ENCODE measurements at regions not wholly inside any gene's neighbourhood (a gene's known extent, or its start where the extent isn't known, plus 50 kb on each side); places are given as distances from the start of the nearest gene placed in this dataset.

DNA sequence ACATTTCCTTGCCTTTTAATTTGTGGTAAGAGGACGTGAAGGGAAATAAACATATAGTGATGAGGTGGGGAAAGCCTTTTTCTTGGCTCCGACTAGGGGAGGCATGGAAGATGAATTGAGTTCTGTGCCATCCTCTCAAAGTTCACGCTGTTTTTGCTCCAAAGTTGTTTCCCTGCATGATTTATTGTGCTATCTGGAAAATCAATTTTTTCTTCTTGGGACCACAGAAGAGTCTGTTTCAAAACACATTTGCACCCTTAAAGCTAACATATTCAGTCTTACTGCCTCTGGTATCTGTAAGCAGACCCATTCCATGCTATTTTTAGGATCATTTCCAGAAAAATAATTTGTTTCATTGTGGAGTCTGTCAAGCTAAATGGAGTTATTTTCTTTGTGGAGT lies 57.6 kb upstream of the KCNG1 start:
- TF ChIP-seq, protein P1, sequence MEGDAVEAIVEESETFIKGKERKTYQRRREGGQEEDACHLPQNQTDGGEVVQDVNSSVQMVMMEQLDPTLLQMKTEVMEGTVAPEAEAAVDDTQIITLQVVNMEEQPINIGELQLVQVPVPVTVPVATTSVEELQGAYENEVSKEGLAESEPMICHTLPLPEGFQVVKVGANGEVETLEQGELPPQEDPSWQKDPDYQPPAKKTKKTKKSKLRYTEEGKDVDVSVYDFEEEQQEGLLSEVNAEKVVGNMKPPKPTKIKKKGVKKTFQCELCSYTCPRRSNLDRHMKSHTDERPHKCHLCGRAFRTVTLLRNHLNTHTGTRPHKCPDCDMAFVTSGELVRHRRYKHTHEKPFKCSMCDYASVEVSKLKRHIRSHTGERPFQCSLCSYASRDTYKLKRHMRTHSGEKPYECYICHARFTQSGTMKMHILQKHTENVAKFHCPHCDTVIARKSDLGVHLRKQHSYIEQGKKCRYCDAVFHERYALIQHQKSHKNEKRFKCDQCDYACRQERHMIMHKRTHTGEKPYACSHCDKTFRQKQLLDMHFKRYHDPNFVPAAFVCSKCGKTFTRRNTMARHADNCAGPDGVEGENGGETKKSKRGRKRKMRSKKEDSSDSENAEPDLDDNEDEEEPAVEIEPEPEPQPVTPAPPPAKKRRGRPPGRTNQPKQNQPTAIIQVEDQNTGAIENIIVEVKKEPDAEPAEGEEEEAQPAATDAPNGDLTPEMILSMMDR (conservative IDR thresholded peaks at IDR 0.05; ENCODE audit: low read length) = no peak
- H3K4me3 ChIP-seq (ENCODE audit: low read length) = no peak overlapping the region
- no peak for DNase-seq (ENCODE audit: low read depth)

DNA sequence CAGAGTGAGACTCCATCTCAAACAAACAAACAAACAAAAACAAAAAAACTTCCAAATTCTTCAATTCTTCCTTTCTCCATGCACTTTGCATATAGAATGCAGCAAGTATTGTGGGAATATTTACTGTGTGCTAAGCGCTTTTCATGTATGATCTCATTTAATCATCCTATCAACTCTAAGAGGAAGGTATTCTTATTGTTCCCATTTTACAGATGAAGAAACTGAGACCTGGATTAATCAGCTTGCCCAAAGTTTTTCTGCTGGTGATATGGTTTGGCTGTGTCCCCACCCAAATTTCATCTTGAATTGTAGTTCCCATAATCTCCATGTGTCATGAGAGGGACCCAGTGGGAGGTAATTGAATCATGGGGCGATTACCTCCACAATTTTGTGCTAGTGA lies 56.6 kb upstream of the KCNG1 start:
- TF ChIP-seq, protein P1 (conservative IDR thresholded peaks at IDR 0.05; ENCODE audit: low read length) = no peak
- no peak for DNase-seq (ENCODE audit: low read depth)
- no peak overlapping the region for H3K4me3 ChIP-seq (ENCODE audit: low read length)

DNA sequence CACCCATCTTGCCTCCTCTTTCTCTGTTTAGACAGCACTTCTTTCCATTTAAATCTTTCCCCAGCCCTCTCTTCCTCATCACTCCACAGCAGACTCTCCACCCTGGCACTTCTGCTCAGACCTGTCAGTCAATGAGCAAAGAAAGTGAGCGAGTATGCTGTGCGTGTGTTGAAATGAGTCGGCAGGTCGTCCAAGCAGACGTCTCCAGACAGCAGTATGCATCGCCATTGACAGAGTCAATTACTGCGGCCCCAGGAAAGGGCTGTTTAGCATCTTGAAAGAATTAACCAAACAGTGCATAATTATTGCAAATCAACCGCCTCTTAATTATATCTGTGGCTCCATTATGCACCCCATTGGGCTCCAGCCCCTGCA lies 54.8 kb upstream of the KCNG1 start:
- TF ChIP-seq, protein P1 (conservative IDR thresholded peaks at IDR 0.05; ENCODE audit: low read length) = no peak
- no peak for DNase-seq (ENCODE audit: low read depth)
- H3K4me3 ChIP-seq (ENCODE audit: low read length) = no peak overlapping the region

DNA sequence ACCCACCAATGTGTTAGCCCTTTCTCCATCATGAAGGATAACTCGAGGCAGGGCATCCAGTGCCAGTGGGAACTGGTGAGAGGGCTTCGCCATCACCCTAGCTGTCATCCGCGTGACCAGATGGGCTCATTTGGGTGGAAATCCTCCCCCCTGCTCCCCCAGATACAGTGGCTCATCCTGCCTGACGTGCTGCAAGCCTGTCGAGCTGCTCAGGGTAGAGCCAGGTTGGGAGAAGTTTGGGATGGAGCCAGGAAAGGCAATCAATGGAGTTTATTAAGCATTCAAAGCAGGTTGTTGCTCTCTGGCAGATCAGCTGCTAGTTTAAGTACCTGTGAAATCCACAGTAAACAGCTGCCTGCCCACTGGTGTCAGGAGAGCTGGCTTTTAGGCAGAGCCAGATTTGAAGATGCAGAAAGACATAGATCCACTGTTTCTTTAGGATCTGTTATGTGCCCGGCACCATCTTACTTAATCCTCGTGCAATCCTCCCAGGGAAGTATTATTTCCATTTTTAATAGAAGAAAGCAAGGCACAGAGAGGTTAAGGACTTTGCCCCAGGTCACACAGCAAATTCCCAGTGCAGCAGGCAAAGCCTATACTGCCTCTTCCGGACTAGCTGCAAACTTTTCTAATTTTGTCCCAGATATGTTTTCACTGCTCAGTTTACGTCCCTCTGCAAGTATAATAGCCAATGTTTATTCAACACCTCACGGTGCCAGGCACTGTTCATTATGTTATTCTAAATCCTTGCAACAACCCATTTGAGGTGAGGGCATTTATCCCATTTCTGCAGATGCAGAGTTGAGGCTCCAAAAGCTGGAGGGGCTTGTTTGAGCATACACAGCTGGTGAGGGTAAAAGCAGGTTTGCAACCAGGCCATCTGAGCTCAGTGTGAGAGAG lies 54.1 kb upstream of the KCNG1 start:
- TF ChIP-seq, protein P1 (conservative IDR thresholded peaks at IDR 0.05; ENCODE audit: low read length) = no peak
- DNase-seq (ENCODE audit: low read depth) = no peak
- H3K4me3 ChIP-seq (ENCODE audit: low read length) = no peak overlapping the region

DNA sequence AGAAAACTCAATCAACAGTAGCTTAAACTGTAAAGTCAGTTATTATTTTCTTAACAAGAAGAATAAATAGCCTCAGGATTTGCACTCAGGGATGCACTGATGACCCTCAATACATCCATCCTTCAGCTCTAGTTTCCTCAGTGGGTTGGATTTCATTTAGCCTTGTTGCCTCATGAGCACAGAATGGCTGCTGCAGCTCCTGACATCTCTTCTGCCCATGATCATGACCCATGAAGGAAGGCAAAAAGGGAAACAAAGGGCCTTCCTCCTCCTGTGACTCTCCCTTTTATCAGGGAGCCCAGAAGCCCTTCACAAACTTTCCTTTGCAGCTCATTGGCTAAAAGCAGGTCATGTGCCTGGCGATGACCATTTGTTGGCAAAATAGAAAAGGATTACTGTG lies 51.2 kb upstream of the KCNG1 start:
- no peak for DNase-seq (ENCODE audit: low read depth)
- H3K4me3 ChIP-seq (ENCODE audit: low read length) = no peak overlapping the region
- TF ChIP-seq, protein P1 (conservative IDR thresholded peaks at IDR 0.05; ENCODE audit: low read length) = no peak
